NCI-H446 (cell line): ENCODE measurements at regions not wholly inside any gene's neighbourhood (a gene's known extent, or its start where the extent isn't known, plus 50 kb on each side); places are given as distances from the start of the nearest gene placed in this dataset.
A peak's percentile ranks its signal among the peaks of the same experiment; 100 is the strongest.

Source experiments
- DNase-seq, 2 experiments: peaks; one replicate each; lab custom pipeline; 2025; lab: John Stamatoyannopoulos, UW

DNA sequence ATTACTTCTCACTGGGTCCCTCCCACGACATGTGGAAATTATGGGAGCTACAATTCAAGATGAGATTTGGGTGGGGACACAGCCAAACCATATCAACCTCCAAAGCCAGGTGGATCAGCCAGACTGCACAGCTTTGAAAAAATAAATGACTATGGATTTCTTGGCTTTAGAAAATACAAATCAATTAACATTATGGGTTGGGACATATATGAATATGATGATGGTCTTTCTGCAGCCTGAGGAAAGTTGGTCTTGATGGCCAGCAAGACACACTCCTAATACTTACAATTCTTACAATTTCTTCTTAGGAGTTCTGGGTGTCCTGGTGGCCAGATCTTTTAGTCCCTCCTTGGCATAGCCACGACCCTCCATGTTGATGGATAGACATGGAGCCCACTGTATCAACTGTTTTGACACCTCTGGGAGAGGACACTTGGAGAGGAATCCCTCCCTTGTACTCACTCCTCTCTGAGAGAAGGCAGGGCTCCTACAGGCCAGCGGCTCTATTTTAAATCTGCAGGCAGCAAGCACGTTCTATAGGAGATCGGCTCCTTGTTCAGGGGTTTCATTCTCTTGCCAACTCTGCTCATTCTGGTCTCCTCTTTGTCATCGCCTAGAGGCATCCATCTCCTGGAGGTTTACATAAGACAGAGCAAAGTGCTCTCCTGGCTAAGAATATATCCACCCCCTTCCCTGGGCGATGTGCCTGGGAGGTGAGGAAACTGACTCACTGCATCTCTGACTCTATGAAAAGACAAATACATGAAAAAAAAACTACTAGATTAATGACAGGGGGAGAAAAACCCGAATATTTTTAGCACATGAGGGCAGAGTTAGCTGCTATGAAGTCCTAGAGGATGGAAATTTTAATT lies 145.9 kb downstream of the CARTPT start:
- no peak for DNase-seq

DNA sequence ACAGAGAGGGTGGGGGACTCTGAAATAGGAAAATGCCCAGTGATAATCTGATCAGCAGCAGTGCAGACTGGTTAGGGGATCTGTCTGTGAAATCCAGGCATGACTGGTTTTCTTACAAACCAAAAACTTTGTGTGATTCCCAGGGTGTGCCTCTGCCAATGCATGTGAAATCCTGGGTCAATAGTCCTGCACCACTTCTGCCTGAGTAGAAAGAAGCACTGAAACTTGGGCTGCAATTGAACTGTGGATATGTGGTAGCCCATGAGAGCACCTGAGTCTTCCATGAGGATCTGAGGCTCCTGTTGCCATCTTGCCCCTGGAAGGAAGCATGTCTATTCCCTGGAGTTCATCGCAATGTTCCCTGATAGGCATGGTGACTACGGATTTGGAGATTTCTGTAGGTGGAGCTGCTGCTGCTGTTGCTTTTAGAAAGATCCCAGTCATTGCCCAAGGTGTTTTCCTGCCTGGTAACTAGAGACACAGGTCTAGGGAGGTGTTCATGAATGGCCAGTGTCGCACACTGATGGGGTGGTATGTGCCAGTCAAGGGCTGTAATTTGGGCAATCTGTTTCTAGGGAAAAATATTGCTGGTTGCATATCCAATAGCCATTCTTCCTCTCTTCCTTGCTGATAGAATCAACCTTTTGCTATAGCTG lies 146.7 kb downstream of the CARTPT start:
- no peak for DNase-seq

DNA sequence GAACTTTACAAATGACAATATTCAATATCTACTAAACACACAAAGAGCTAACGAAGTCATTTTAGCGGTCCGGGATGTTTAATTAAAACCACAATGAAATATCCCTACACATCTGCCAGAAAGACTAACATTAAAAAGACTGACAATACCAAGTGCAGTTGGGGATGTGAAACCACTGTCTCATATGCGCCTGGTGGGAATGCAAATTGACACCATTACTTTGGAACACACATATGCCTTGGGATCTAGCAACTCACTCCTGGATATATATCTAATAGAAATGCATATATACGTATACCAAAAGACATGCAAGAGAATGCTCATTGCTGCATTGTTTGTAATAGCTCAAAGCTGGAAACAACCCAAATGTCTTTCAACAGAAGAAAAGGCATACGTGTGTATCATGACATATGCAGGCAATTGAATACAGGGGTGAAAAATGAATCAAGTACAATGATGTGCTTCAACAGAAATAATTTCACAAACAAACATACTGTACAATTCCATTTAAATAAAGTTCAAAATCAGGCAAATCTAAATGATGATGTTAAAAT lies 153.3 kb downstream of the CARTPT start:
- no peak for DNase-seq

DNA sequence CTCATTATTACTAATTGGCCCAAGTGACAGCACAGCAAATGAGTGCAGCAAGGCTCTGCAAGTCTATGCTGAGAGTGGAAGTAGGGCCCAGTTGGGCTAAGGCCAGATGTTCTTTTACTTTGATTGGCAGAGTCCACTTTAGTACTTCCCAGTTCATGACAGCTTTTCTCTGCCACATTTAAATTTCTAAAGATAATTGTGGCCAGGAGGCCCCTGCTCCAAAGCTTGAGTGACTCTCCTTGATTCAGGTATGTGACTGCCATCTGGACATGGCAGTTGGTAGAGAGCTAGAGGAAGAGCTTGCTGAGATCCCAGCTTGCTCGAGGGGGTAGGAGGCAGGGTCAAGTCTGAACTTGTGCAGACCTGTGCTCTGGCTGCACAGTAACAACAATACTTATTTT lies 154.1 kb downstream of the CARTPT start:
- DNase-seq, result peak in 1 of 2 experiments; percentile 73

DNA sequence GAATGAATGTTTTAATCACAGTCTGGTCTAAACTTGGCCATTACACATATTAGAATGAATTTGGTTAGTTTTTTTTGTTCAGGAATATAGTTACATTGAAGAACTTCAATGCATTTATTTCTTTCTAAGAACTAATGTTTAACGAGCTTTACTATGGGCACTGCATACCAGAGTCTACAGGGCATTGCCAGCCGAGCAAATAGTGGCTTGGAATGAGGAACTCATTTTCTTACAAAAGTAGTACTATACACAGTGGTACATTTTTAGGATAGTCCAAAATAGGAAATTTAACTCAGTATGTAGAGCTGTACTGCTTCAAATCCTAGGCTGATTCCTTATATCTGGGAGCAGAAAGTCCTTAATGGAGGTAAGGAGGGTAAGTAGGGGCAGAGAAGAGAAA lies 155.4 kb downstream of the CARTPT start:
- no peak for DNase-seq

DNA sequence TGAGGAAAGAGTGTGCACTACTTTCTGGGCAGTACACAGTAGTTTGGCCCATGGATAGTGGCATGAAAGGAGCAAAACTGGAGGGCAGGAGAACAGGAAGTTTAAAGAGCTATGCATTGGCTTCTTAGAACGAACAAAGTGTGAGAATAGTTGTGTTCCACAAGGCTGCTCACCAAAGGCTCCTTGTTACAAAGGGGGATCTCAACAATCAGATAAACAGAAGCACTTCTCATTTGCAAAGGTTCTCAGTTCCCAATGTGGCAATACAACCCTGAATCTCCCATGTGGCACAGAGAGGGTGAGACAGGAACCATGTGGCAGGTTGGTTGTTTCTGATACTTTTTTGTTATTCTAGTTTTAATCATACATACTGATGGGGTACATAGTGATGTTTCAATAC lies 158.4 kb downstream of the CARTPT start:
- no peak for DNase-seq

DNA sequence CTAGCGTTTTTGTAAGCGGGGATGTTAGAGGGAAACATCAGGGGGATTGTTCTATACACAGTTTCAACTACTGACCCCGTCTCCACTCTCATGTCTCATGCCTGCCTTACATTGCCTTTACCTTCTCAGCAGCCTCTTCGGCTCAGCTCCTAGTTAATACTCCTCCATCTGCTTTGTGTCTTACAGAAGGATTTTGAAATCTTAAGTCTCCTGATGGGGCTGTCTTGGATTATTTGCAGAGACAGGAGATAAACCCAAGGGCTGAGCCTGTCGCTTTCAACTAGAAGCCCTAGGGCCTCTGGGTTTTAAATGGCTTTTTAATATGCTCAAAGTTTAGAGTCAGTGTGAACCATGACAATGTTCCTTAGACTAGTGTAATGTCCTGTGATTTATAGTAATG lies 161.5 kb downstream of the CARTPT start:
- no peak for DNase-seq

DNA sequence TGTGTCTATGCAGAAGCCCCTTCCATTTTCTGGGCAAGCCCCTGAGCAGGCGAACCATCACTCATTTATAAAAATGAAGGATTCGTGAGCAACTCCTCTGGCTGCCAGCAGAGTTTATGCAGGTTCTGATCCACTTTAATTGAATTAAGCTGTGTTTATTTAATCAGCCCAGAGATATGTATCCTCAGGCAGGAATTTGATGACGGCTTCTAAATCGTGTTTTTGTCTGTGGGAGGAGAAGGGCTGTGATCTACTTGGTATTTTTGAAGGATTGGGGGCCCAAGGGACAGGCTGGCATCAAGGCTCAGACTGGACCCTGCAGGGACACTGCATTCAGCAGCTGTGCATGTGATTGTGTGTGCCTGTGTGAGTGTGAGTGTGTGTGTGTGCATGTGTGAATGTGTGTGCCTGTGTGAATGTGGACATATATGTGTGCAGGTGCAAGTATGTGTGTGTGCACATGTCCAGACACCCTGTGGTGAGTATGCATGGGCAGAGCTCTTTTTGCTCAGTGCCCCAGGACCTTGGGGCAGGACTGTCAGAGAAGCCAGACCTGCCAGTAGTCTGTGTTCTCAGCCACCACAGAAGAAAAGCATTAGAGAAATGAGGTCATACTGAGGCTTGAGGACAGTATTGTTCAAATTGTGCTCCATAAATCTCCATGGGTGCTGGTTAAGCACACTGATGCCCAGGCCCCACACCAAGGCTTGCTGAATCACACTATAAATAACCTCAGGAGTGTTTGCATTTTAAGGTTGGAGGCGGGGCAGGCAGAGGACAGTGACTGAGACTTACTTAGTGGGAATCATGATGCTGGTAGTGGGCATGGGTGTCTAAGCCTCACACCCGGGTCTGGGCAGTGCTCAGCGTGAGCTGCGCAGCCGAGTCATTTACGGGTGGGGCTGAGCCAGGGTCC lies 164.0 kb downstream of the CARTPT start:
- no peak for DNase-seq

DNA sequence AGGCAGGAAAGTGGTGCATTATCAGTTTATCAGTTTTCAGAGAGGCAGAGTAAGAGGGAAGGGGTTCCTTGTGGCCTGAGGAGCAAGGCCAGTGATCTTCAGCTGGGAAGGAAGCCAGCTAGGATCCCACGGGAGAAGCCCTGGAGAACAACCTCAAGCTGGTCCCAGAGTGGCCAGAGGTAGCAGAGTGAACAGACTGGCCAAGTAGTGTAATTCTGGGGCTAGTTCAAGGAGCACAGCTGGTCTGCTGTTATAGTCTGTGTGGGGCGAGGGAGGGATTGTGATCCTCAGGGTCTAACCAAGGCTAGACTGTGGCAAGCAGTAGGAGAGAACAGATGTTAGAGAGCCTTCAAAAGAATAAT lies 164.6 kb downstream of the CARTPT start:
- peak in 1 of 2 experiments; percentile 11 for DNase-seq

DNA sequence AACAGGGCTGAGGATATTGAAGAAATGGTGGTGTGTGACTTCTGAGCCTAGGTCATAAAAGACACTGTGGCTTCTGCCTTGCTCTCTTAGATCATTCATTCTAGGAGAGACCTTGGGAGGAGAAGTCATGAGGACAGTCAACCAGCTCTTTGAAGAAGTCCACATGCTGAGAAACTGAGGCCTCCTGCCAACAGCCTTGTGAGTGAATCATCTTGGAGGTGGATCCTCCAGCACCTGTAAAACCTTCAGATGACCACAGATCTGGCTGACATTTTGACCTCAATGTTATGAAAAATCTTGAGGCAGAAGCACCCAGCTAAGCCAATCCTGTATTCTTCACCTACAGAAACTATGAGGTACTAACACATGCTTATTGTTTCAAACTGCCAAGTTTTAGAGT lies 165.9 kb downstream of the CARTPT start:
- no peak for DNase-seq

DNA sequence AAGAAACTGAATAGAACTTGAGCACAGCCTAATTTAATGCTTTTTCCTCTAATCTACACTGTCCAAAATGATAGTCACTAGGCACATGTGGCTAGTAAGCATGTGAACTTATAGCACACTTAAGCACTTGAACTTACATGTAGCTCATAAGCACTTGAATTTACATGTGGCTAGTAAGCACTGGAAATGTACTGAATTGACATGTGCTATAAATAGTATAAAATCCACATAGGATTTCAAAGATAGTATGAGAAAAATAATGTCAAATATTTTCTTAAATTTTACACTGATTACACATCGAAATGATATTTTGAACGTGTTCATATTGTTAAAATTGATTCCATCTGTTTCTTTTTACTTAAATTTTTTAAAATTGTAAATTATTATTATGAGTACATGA lies 167.3 kb downstream of the CARTPT start:
- DNase-seq, result no peak

DNA sequence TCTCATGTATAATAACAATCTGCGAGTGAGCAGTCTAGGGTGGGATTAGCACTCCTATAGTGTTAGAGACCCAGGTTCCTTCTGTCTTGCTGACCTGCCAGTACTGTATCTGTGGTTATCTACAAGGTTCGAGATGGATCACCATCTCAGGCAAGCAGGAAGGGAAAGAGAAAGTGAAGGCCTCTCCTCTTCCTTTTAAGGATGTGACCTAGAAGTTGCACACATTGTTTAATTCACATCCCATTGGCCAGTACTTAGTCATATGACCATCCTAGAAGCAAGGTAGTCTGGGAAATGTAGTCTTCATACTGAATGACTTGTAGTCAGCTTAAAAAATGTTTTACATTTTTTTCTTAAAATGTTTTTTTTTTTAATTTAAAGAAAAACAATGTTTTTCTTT lies 168.6 kb downstream of the CARTPT start:
- DNase-seq, result peak in 1 of 2 experiments; percentile 35

DNA sequence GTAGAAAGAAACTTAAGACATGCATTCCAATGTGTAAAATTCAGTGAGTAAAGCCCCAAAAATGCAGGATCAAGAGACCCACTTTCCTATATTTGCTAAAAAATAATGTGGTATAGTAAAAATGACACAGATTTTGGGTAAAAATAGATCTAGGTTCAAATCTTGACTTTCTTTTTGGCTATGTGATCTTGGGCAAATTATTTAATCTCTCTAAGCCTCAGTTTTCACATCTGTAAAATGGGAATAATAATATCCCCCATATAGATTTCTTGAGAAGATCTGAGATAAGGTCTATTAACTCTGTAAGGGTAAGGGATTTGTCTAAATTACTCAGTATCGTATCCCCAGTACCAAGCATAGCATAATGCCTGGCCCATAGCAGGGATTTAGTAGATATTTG lies 172.3 kb downstream of the CARTPT start:
- no peak for DNase-seq

DNA sequence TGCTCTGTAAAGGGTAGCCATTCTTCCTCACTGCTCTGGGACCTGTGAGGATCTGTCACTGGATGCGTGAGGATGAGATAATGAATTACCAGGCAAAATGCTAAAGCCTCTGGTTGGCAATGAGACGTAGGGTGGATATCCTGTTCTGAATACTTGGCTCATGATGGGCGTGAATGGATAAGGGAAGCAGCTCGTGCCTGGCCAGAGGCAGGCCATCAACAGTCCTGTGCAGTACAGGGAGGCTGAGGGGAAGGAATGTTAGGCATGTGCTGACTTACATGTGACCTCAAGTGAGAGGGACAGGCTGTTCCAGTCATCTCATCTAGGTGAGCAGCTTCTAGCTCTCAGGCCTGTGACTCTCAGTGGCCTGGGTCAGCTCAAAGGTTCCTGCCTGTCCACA lies 172.8 kb downstream of the CARTPT start:
- no peak for DNase-seq

DNA sequence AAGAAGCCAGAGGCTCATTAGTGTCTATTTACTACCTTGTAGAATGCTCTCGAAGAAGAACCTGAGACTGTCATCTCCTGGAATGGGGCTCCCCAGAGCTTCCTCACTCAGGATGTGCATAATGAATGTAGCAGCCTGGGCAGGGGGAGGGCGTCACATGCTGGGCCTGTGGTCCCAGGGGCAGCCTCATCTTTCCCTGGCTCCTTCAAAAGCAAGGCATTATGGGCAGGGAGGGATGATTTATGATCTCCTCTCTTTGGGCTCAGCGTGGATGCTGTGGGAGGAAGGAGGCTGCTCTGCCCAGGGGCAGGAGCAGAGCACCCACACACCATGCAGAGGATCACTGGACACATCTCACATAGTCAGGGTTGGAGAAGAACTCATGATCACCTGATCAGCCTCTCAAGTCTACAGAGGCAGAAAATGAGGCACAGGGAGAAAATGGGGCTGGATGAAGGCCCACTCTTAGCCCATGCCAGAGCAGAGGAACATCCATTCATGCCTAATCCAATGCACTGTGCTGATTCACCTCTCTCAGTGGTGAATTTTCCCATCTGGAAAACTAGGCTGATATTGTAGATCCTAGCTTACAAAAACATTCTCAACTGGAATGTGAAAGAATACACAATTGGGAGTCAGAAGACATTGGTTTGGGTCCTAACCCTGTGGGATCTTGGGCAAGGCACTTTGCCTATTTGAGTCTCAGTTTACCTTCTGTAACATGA lies 173.7 kb downstream of the CARTPT start:
- no peak for DNase-seq

DNA sequence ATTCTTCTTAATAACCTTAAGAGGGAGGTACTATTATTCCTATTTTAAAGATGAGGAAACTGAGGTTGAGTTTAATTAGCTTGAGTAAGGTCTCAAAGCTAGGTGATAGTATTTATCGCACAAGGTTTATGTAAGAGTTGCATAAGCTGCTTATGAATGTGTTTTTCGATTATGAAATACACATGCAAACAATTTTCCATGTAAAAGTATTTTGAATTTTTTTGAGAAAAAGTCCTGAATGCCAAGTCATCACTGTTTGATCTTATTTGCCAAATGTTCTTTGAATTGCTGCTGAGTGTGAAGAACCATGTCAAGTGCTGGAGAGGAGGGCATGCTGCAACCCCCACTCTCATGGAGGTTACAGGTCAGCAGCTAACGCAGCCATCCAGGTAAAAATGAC lies 174.4 kb downstream of the CARTPT start:
- no peak for DNase-seq

DNA sequence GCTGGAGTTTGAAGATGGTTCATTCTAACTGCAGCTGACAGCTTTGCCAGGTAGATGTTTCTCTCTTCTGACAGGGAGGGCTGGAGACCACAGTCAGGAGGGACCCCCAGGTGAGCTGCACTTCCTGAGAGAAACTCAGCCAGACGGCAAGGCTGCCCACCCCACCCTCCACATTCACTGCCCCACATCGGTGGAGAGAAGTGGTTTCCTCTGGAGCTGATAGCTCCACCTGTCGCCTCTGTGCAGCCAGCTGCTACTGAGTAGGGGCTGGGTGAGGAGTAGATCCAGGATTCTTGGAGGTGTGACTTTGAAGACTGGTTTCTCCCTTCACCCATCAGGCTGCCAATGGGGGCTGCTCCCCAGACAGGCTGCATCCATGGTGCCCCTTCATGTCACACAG lies 175.0 kb downstream of the CARTPT start:
- no peak for DNase-seq

DNA sequence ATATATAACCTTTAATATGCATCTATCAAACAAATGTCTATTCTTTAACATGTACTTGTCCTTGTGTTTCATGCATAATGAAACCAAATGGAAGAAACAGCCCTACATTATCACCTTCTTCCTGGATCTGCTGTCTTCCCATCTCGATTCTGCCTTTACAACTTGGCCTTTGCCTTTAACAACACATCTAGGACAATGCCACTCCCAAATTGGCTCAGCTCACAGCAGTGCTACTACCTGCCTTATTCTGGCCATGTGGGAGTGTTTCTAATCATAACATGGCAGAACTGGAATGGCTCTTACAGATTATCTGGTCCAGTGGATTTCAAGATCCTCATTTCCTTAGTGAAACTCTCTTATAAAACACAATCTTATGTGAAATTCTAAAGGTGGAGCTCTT lies 176.5 kb downstream of the CARTPT start:
- DNase-seq, result no peak

DNA sequence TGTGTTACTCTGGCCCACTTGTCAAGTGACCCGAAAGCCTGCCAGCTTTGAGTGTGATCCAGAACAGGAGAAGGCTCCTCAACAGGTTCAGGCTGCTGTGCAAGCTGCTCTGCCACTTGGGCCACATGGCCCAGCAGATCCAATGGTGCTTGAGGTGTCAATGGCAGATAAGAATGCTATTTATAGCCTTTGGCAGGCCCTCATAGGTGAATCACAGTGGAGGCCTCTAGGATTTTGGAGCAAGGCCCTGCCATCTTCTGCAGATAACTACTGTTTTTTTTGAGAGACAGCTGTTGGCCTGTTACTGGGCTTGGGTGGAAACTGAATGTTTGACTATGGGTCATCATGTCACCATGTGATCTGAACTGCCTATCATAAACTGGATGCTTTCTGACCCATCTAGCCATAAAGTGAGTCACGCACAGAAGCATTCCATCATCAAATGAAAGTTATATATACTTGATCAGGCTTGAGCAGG lies 180.8 kb downstream of the CARTPT start:
- DNase-seq, result no peak

DNA sequence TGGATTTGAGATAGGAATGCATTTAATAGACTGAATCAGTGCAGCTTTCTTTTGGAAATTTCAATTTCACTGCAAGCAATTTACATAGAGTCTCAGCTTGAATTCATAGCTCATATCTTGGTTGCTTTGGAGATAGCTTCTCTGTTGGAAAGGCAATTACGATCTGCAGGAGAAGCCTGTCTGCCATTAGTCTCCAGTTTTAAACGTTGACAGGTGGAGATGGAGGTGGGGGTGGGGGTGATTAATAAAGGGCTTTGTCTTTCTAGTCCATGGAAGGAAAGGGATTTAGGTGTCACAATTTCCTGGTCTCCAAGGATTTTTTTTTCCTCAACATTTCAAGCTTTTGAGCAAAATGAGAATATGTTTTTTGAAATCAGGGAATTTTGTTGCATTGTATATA lies 184.7 kb downstream of the CARTPT start:
- no peak for DNase-seq

DNA sequence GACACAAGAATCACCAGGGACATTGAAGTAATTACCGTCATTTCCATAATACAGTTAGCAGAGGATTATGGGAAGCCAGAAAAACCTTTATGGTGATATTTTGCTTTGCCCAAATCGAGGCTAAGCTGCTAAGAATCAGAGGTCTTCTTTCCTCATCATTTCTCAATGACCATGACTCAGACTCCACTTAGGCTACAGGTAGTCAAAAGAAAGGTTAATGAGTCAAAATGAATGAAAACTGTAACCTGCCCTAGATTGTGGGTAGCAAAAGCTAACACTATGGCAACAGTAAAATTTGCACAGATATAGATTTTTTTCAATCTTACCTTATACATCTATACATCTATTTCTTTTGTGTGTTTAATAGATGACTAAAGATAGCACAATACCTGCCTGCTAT lies 185.8 kb downstream of the CARTPT start:
- DNase-seq, result no peak
